RKO (cell line): ENCODE measurements at regions not wholly inside any gene's neighbourhood (a gene's known extent, or its start where the extent isn't known, plus 50 kb on each side); places are given as distances from the start of the nearest gene placed in this dataset.
"Not testable (repeated sequence)": the region's sequence is repeated elsewhere in the genome, so short reads cannot be mapped to it uniquely, and the experiment has no call there.

Source experiments
- DNase-seq: peaks from one replicate; pipeline ENCODE4 v3.0.0-alpha.2; 2016; ENCODE audit warnings: low spot score

DNA sequence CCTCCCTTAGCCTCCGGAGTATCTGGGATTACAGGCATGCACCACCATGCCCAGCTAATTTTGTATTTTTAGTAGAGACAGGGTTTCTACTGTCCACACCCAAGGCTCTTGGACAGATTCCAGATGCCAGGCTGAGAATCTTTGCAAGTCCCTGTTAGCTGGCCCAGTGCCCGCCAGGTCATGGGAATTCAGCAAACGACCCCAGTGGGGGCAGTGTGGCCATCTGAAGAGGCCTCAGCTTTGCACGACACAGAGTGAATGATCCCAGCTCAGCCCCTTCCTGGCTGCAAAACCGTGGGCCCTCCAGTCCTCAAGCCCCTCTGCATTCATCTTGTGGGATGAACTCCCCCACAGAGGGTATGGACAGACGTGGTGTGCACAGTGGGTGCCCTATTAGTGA, 179.5 kb upstream of the ID2 start:
- no peak for DNase-seq

DNA sequence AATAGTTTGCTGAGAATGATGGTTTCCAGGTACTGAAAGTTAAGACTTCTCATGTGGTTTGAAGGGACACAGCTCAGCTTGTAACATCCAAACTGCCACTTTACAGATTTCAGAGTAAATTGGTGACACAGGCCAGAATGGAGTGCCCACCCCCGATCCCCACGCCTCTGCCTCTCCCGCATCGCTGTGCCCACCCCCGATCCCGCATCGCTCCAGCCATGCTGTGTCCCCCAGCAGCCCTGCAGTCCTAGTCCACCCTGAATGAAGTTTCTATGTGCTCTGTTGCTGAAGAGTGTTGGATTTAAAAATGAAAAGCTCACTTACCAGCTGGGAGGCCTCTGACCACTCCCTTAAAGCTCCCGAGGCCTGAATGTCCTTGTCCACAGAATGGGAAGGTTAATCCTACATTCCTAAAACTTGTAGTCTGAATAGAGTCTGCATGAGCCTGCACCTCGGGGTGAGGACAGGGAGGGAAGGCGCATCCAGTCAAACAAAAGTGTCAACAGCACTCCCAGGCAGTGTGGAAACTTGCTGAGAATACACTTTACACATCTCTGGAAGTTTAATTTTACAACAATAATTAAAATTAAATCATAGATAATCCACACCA, 176.4 kb upstream of the ID2 start:
- no peak for DNase-seq

- no peak for DNase-seq
These were observed 175.1 kb upstream of the ID2 start for GRCh38 chr2:8506746-8507145.

- DNase-seq = no peak
These were observed 173.1 kb upstream of the ID2 start for GRCh38 chr2:8508766-8509165.

DNA sequence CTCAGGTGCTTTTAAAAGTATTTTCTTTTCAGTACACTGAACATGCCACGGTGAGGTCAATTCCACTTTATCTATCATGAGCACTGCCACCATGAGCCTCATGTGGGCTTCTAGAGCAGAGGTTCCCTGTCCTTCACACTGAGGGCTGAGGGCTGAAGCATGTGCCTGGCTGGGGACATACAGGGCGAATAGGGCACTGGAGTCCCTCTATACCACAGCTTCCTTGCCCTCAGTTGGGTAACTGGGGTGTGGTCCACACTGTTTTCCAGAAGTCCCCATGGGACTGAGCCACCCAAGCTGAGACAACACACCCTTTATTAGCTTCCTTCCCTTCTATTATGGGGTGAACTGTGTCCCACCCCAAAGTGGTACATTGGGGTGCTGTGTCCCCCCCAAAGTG, 172.2 kb upstream of the ID2 start:
- no peak for DNase-seq

DNA sequence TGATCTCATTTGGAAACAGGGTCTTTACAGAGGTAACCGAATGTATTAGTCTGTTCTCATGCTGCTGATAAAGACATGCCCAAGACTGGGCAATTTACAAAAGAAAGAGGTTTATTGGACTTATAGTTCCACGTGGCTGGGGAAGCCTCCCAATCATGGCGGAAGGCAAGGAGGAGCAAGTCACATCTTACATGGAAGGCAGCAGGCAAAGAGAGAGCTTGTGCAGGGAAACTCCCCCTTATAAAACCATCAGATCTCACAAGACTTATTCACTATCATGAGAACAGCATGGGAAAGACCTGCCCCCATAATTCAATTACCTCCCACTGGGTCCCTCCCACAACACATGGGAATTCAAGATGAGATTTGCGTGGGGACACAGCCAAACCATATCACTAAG, 171.8 kb upstream of the ID2 start:
- DNase-seq = not testable (repeated sequence)

DNA sequence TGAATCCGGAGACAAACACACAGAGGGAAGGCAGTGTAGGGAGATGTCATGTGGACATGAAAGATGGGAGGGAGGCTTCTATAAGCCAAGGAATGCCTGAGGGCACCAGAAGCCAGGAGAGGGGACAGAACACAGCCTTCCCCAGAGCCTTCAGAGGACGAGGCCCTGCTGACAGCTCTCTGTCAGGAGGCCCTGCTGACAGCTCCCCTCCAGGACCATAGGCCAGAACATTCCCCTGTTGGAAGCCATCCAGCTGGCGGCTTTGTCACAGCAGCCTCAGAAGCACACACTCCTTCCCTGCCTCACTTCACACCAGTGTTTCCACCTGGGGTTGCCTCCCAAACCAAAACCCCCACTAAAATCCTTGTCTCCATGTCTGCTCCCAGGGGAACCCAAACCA, 171.3 kb upstream of the ID2 start:
- DNase-seq = no peak

GRCh38 chr2:8511868-8512612, 169.8 kb upstream of the ID2 start:
- peak; percentile 3 for DNase-seq

DNA sequence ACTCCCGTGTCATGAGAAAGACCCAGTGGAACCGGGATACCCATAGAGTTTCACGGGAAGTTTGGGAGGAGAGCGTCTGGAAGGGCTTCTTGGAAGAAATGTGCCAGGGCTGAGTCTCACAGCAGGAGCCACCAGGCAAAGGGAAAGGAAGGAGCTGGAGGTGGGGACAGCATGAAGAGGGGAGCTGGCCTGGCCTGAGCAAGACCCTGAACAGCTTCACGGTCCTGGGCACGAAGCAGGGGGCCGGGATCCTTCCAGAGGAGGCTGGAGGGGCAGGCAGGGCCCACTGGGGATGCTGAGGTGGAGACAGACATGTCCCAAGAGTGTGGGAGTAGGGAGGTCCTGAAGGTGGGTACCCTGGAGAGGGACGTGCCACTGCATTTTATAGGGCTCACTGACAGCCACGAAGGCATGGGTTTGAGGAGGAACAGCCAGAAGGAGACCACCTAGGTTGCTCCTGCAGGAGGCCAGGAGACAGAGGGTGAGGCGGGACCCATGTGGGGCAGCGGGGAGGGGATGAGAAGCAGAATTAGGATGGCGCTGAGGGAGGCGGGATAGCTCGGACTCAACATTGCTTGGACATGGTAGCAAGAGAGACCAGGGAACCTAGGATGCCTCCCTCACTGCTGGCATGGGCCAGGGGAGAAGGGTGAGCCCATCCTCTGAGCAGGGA, 168.1 kb upstream of the ID2 start:
- no peak for DNase-seq

GRCh38 chr2:8514274-8514662, 167.6 kb upstream of the ID2 start:
- no peak for DNase-seq

- no peak for DNase-seq
These were observed 166.8 kb upstream of the ID2 start for GRCh38 chr2:8514796-8515758.

- DNase-seq = no peak
These were observed 165.9 kb upstream of the ID2 start for GRCh38 chr2:8515864-8516533.

DNA sequence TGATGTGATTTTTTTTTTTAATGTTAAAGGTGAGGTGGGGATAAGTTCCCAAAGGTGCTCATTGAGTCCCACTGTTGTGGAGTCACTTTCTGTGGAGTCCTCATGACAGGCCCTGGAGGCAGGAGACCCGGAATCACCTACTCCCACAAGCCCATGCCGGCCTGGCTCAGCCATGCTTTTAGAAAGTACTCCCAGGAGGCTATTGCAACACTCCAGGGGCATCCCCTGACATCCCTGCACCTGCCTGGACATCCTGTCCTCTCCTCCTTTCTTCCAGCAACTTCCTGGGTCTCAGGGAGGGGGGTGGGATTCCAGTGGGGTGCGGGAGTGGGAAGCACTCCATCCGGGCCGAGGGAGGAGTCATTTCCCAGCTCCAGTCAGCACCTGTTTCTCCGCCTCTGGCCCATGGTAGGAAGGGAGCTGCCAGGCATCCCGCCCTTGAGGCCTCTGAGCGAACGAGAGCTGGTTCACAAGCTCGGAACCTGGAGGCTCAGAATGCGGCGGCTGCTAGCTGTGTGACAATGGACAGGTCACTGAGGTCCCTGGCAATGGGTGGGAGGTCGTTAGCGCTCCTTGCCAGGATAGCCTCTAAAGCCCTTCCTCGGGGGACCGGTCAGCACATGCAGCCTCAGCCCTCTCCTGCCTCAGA, 163.9 kb upstream of the ID2 start:
- DNase-seq = no peak

DNA sequence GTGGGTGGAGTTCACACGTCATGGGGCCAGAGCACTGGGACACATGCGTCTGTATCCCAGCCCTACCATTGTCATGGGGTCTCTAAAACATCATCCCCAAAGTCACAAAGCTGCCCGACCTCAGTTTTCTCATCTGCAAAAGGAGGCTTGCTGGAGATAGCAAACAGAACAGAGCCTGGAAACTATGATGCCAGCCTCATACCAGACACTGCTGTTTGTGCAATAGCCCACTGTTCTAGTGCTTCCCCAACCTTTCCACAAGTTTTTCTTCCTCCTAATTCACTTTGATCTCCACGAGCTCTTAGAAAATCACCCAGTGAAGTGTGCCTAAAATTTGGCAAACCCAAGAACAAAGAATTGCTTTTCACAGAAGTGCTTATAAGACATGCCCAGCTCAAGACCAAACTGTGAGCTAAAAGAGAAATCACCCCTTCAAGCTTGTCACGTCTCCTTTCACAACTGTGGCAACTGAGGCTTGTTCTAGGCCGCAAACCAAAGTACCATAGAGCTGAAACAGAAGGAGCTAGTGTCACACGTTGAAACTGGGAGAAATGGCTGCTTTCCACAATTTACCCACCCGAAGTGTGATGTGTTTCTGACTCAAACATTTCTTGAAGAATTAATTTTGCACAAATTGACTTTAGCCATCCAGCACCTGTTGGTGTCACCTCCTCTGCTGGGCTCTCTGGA, 162.7 kb upstream of the ID2 start:
- DNase-seq = no peak

DNA sequence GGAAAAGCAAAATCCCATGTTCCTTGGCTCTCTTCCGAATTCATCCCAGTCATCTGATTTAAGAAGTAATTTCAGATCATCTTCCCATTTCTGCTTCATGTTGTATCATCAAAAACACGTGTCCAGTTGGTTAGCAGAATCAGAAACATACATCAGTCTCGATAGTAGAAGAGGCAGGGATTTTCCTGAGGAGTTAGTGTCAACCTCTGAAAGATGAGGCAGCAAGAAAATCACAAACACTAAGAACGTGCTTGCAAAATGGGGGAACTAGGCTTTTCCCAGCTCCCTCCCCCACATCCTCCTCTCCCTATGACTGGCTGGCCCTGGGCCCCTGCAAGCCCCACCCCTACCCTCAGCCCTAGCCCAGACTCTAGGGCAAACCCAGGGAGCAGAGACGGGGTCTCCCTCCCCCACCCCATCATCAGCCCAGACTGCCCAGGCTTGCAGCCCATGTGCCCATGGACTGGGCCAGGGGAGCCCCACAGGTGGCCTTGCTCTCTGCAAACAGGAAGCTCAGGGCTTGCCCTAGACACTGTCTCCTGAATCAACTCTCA, 161.0 kb upstream of the ID2 start:
- no peak for DNase-seq

DNA sequence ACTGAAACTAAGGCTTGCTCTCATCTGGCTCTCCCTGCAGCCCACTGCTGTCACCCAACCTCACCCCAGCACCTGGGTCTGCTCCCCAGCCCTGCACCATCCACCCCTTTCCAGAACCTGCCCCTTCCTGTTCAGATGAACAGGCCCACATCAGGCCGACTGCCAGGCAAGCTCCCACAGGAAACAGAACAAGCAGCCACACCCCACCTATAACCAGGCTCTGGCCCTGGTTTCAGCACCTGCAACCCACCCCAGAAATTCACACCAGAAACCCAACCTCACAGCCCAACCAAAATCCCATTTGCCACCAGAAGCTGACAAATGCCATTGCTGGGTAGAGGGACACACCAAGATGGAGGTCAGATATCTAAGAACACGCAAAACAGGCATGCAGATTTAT, 159.2 kb upstream of the ID2 start:
- DNase-seq = no peak

DNA sequence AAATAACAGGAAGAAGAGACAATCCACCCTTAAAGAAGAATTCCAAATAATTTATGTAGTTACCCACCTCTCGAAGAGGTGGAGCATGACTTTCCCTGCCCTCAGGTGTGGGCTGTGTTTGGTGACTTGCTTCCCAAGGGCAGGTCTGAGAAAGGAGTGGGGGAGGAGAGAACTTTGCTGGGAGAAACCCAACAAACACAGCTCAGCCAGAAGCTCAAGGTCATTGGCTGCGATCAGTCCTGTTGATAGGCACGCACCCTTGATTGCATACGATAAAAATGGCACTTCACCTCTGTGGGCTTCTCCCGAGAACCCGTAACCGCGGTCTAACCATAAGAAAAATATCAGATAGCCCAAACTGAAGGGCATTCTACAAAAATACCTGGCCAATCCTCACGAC, 157.5 kb upstream of the ID2 start:
- no peak for DNase-seq

DNA sequence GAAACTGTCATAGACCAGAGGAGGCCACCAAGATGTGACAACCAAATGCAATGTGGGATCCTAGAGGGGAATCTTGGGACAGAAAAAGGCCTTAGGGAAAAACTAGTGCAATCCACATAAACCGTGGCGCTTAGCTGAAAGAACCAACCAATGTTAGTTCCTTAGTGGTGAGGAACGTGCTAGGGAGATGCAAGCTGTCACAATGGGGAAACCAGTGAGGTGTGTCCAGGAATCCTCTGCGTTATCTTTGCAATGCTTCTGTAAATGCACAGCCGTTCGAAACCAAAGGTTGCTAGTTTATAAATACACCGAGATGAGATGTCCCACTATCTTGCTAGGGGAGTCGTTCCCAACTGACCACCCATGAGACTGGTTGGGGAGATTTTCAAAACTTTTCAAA, 157.0 kb upstream of the ID2 start:
- no peak for DNase-seq

- DNase-seq = no peak
These were observed 156.6 kb upstream of the ID2 start for GRCh38 chr2:8525236-8525581.

DNA sequence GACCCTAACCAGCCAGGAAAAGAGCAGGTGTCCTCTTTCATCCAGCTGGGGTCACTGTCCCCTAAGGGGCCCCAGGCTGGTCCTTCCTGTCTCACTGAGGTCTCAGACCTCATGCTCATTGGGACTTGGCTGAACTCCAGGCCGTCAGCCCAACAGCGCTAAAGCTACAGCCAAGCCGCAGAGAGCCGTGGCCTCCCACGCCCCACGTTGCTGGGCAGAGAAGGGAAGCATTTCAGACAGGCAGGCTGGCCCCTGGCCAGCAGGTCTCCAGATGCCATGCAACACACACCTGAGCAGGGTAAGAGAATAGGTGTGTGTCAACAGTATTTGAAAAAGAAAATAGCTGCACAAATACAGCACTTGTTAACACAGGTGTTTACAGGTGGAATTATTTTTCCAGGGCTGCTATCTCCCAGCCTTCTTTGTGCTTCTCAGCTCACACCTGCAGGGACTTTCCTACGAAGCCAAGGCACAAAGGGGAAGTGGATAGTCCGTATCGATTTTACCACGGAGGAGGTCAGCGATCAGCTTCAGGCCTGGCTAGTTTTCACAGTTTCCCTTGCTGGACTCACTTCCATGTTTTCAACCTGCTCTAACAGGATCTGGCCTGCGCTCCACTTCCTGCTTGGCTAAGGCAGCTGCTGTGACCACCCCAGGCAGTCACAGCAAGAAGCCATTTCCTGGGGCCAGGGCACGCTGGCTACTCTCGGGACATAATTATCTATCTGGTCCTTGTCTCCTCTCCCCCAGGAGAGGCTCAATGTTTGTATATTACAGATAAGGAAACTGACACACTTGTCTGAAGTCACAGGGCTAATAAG, 156.1 kb upstream of the ID2 start:
- no peak for DNase-seq
